Hindlimb muscle (tissue), 1 donor: ENCODE measurements at regions not wholly inside any gene's neighbourhood (a gene's known extent, or its start where the extent isn't known, plus 50 kb on each side); places are given as distances from the start of the nearest gene placed in this dataset.

ENCODE experiments used
- DNase-seq: peaks from one replicate; pipeline ENCODE4 v3.0.0-alpha.2; 2013

GRCh38 chr1:232227306-232227705, 402.6 kb downstream of the SIPA1L2 start:
- no peak for DNase-seq

GRCh38 chr1:232226197-232226712, 403.7 kb downstream of the SIPA1L2 start:
- DNase-seq, result no peak

- DNase-seq, result no peak
Observed at GRCh38 chr1:232225336-232226131, 404.4 kb downstream of the SIPA1L2 start.

GRCh38 chr1:232223887-232224286, 406.0 kb downstream of the SIPA1L2 start:
- DNase-seq, result no peak

GRCh38 chr1:232223183-232223708, 406.7 kb downstream of the SIPA1L2 start:
- DNase-seq, result no peak

GRCh38 chr1:232222614-232223013, 407.3 kb downstream of the SIPA1L2 start:
- no peak for DNase-seq

GRCh38 chr1:232221802-232222499, 408.0 kb downstream of the SIPA1L2 start:
- no peak for DNase-seq

- DNase-seq, result no peak
Observed at GRCh38 chr1:232218955-232219865, 410.7 kb downstream of the SIPA1L2 start.

GRCh38 chr1:232213928-232214327, 416.0 kb downstream of the SIPA1L2 start:
- DNase-seq, result no peak

GRCh38 chr1:232212253-232212652, 417.7 kb downstream of the SIPA1L2 start:
- DNase-seq, result no peak

GRCh38 chr1:232211149-232211548, 418.8 kb downstream of the SIPA1L2 start:
- no peak for DNase-seq

GRCh38 chr1:232209357-232209756, 420.6 kb downstream of the SIPA1L2 start:
- DNase-seq, result no peak

- no peak for DNase-seq
Observed at GRCh38 chr1:232207073-232207866, 422.7 kb downstream of the SIPA1L2 start.

- no peak for DNase-seq
Observed at GRCh38 chr1:232204269-232204668, 425.7 kb downstream of the SIPA1L2 start.

GRCh38 chr1:232201024-232201423, 428.9 kb downstream of the SIPA1L2 start:
- DNase-seq, result no peak

GRCh38 chr1:232196042-232196441, 433.9 kb downstream of the SIPA1L2 start:
- DNase-seq, result no peak

GRCh38 chr1:232194424-232194823, 435.5 kb downstream of the SIPA1L2 start:
- no peak for DNase-seq

GRCh38 chr1:232193451-232193783, 436.5 kb downstream of the SIPA1L2 start:
- DNase-seq, result no peak

- DNase-seq, result no peak
Observed at GRCh38 chr1:232192781-232193450, 437.0 kb downstream of the SIPA1L2 start.

- DNase-seq, result no peak
Observed at GRCh38 chr1:232191560-232191959, 438.4 kb downstream of the SIPA1L2 start.

GRCh38 chr1:232188318-232188717, 441.6 kb downstream of the SIPA1L2 start:
- no peak for DNase-seq
